ENCODE measurements at regions not wholly inside any gene's neighbourhood (a gene's known extent, or its start where the extent isn't known, plus 50 kb on each side); places are given as distances from the start of the nearest gene placed in this dataset.

- peak; percentile 26 for DNase-seq
Measured at GRCh38 chr4:38489924-38490639, 173.9 kb upstream of the KLF3 start.

DNA sequence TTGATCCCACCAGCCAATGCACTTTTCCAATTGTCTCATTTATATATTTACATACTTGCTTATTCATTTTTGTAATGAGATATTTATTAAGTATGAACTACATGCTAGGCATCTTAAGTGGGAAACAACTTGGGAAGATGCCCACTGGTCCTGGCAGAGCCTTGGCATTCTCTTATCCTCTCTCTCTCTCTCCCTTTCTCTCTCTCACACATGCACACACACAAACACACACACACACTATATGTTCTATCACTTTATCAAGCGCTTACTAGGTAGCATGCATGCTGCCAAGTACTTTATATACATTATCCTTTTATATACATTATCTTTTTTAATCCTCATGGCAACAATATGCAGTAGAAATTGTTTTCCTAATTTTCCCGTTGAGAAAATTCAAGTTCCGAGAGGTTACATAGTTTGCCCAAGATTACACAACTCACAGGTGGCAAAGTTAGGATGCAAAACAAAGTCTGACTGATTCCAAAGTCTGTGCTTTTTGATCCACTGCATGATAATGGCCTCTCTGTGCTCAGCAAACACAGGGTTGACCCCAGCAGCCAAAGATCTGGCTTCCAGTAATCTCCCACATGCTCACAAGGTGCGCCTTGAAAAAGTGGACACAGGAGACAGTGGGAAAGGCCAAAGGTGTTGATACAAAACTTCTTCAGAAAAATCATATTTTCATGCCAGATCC is 173.1 kb upstream of the KLF3 start:
- no peak for DNase-seq

DNA sequence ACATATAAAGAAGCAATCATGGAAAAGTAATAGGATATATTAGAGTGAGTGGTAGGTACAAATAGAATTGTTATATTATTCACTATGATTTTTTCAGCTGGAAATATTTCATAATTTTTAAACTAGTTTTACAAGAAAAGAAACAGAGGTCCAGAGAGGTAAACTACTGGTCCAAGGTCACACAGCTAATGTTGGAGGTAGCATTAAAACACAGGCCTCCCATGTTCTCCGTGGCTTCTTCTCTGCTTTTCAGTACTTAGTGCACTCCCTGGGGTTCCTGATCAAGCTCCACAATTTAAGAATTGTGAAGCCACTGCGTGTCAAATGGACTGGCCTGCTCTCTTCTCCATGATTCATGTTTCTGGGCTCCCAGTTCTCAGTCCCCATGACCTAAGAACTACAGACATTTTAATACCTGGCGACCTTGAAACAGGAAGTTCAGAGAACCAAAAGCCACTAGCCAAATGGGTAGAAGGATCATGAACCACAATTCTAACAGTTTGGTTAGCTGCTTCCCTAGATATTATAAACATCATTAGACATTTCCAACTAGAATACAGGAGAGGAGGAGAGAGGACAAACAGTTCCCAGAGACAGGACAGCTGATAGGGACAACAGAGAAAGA is 172.0 kb upstream of the KLF3 start:
- no peak for DNase-seq

DNA sequence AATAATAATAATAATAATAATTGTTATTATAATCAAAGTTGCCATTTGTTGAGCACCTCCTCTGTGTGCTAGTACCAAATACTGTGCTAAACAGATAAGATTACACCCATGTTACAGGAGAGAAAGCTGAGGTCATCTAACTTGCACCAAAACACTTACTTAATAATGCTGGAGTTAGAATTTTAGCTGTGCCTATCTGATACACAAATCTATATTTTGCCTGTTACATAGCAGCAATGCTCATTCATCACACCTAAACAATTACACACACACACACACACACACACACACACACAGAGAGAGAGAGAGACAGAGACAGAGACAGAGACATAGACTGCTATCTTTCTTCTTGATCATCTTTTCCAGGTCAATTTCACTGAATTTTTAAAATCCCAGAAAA is 170.9 kb upstream of the KLF3 start:
- no peak for DNase-seq

GRCh38 chr4:38495446-38495845 is 168.6 kb upstream of the KLF3 start:
- DNase-seq: no peak

GRCh38 chr4:38497121-38497520 is 166.9 kb upstream of the KLF3 start:
- no peak for DNase-seq

GRCh38 chr4:38499101-38499500 is 164.9 kb upstream of the KLF3 start:
- no peak for DNase-seq

DNA sequence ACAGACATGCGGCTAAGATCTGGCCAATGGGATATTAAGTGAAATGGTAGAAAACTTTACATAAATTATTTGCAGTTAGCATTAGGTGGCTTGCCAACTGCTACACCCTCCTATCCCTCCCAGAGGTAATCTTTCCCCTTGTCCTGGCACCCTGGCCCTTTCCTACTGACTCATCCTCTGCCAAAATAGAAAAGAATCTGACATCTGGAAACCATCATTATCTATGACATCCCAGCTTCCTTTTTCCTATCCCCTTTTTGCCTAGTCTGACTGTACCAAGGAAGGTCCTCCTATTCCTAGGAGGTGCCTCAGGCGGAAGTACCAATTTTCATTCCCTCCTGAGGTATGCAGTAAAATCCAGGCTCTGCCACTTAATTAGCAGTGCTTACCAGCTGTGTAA is 163.6 kb upstream of the KLF3 start:
- DNase-seq: no peak

GRCh38 chr4:38501698-38502097 is 162.3 kb upstream of the KLF3 start:
- DNase-seq: no peak

DNA sequence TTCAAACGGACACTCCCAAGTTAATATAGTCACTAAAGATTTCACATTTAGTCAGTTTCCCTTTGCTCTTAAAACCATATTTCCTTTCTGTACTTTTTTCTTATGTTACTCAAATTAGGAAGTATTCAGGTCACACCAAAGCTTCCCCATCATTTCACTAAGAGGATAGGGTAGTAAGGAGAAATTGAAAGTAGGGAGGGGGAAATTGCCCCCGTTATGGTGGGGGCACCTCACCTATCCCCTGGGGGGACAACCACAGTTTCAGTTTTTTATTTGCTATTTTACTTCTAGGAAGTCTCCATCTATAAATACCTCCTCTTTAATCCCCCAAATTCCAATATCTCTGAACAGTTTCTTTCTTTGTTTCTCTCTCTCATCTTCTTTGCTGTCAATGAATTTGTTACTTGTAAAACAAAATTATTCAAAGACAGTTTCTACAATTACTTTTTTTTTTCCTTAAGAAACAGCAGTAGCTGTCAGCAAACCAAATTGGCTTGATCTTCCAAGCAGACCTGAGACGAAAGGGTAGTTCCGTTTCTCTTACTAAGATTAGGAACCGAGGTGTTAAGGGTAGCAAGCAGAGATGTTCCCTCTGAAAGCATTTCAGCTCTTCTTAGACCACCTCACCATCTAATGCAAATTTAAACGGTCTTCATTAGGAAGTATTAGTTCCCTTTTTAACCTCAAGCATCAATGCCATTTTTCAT is 160.2 kb upstream of the KLF3 start:
- no peak for DNase-seq

- DNase-seq: no peak
Measured at GRCh38 chr4:38504396-38504715, 159.6 kb upstream of the KLF3 start.

- DNase-seq: peak; percentile 72
Measured at GRCh38 chr4:38509551-38509950, 154.4 kb upstream of the KLF3 start.

- DNase-seq: no peak
Measured at GRCh38 chr4:38510201-38510600, 153.8 kb upstream of the KLF3 start.

GRCh38 chr4:38511702-38512101 is 152.3 kb upstream of the KLF3 start:
- no peak for DNase-seq

DNA sequence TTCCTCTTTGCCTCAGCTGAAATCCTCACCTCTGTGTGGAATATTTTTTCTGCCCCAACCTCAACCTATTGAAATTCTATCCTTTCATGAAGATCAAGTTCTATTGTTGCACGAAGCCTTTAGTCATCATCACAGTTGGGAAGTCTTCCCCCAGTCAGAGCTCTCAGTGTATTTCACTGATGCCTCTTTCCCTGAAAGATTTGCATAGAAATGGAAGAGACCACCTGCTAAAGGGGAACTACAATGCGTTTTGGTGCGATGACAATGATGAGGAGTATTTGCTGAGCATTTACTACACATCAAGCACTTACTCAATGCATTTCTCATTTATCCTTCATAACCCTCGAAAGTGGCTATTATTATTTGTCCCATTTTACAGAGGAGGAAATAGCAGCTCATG is 151.2 kb upstream of the KLF3 start:
- no peak for DNase-seq

GRCh38 chr4:38514465-38515146 is 149.4 kb upstream of the KLF3 start:
- peak; percentile 33 for DNase-seq

DNA sequence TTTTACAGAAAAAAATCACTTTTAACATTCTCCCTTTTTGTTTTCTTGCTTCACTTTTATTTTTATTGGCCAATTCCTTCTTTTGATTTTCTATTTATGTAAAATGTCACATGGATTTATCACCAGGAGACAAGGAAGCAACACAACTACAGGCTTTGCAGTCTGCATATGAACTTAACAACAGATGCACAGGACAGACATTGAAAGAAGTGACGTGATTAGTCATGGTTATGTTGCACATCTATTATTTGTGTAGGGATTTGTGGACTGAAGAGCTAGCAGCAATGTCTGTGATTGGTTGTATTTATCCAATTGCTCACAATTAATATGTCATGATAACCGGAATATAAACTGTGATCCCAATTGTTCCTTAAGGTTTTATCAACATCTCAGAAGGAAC is 147.8 kb upstream of the KLF3 start:
- no peak for DNase-seq

GRCh38 chr4:38519666-38520065 is 144.3 kb upstream of the KLF3 start:
- DNase-seq: no peak

DNA sequence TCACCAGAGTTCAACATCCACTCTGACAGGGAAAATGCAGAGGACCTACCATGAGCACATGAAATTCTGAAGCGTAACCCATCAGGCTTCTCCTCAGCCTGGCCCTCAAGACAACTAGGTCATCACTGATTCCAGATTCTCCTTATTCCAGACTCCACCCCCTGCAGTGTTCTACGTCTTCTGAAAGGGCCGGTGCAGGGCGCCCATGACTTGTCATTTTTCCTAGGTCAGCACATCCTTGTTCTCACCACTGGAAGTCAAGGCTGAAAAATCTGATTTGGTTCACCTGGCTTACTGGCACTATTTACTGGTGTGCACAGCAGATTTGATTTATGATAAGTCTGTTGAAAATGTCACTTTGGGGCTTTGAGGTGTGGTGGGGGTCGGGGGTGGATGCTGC is 140.9 kb upstream of the KLF3 start:
- no peak for DNase-seq

DNA sequence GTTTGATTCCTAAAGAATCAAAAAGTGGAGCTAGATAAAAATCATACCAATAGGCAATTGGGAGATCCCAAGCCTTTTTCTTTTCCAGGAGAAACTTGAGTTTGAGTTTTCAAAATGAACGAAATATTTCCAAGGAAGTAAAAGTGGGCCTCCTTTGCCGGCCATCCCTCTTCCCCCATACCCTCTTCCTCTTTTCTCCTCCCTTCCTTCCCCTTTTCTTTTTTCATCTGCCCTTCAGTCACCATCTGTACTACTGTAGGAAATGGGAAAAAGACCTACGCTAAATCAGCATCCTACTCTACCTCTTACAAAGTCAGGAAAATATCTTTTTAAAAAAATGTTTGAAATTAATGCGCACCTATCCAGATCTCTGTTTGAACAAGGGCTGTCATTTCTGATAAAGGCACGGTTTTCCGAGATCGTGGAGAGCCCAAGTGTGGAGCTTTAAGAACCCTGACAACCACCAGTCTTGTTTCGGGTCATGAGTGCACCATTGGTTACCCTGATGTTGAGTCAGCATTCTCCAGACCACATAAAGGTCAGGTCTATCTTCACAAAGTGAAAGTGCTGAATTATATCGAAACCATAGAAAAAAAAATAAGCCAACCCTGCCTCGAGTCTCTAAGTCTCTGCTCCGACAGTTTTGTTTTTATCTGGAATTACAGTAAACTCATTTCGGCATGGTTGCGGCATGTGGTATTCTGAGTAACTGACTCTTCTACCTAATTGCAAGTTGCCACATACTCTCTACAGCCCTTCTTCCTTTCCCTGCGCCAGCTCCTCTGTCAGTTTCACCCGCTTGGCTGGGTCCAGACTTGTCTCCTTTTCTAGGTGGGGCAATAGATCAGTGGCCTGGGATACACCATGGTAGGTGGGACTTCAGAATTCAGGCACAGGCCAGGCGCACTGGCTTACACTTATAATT is 140.2 kb upstream of the KLF3 start:
- peak; percentile 42 for DNase-seq

DNA sequence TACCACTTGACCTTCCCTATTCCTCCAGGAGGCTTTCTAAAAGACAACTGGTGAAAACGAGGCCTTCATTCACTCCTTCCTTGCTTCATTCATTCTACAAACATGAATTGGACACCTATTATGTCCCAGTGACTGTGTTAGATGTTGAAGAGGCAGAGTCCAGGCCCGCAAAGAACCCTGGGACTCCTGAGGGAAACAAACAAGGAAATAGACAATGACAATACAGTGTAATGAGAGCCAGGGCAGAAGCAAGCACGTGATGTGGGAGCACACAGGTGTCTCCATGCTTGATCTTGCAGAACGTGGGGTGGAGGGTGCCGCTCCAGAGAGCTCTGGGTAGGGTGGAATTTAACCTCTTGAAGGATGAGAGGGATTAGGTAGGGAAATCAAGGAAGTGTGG is 137.6 kb upstream of the KLF3 start:
- no peak for DNase-seq
